H9 (cell line): ENCODE measurements at regions not wholly inside any gene's neighbourhood (a gene's known extent, or its start where the extent isn't known, plus 50 kb on each side); places are given as distances from the start of the nearest gene placed in this dataset.

ENCODE experiments used
- DNase-seq: peaks from one replicate; pipeline ENCODE4 v3.0.0-alpha.2; 2017
- H2AFZ ChIP-seq: one replicate; pipeline ENCODE4 v1.6.1; 2013; ENCODE audit warnings: mild to moderate bottlenecking, low read length, control low read depth, moderate library complexity
- H2AK5ac ChIP-seq: 2 replicates; pipeline ENCODE4 v1.6.1; 2013; ENCODE audit warnings: low read length, control low read depth, mixed read lengths; ENCODE audit not compliant: insufficient read length
- H2BK120ac ChIP-seq: one replicate; pipeline ENCODE4 v1.6.1; 2013; ENCODE audit warnings: low read depth, mild to moderate bottlenecking, low read length, control low read depth, inconsistent platforms; ENCODE audit not compliant: poor library complexity, severe bottlenecking
- H2BK12ac ChIP-seq: 2 replicates; pipeline ENCODE4 v1.6.1; 2013; ENCODE audit warnings: low read length, control low read depth, mixed read lengths, low read depth; ENCODE audit not compliant: insufficient read length
- H2BK15ac ChIP-seq: 2 replicates; pipeline ENCODE4 v1.6.1; 2013; ENCODE audit warnings: low read depth, low read length, control low read depth
- H2BK20ac ChIP-seq: one replicate; pipeline ENCODE4 v1.6.1; 2013; ENCODE audit warnings: low read depth, mild to moderate bottlenecking, low read length, control low read depth, inconsistent platforms; ENCODE audit not compliant: poor library complexity, severe bottlenecking
- H2BK5ac ChIP-seq: 2 replicates; pipeline ENCODE4 v1.6.1; 2013; ENCODE audit warnings: low read length, control low read depth, mixed read lengths; ENCODE audit not compliant: insufficient read length
- H3K14ac ChIP-seq: 2 replicates; pipeline ENCODE4 v1.6.1; 2013; ENCODE audit warnings: low read length, control low read depth; ENCODE audit not compliant: insufficient read depth
- H3K18ac ChIP-seq: 2 replicates; pipeline ENCODE4 v1.6.1; 2013; ENCODE audit warnings: low read depth, mild to moderate bottlenecking, mixed read lengths, low read length, control low read depth; ENCODE audit not compliant: insufficient read length
- H3K23ac ChIP-seq: 2 replicates; pipeline ENCODE4 v1.6.1; 2013; ENCODE audit warnings: low read length, control low read depth, mixed read lengths, low read depth; ENCODE audit not compliant: insufficient read length
- H3K23me2 ChIP-seq: 2 replicates; pipeline ENCODE4 v1.6.1; 2013; ENCODE audit warnings: low read depth, mild to moderate bottlenecking, mixed read lengths, low read length, control low read depth; ENCODE audit not compliant: insufficient read length, poor library complexity, severe bottlenecking
- H3K27ac ChIP-seq: 2 replicates; pipeline ENCODE4 v1.5.1; 2013; ENCODE audit warnings: low read length, control low read depth, mixed read lengths, low read depth; ENCODE audit not compliant: insufficient read length
- H3K27me3 ChIP-seq: 2 replicates; pipeline ENCODE4 v1.6.1; 2013; ENCODE audit warnings: low read length, control low read depth, inconsistent platforms; ENCODE audit not compliant: insufficient read depth
- H3K4ac ChIP-seq: 2 replicates; pipeline ENCODE4 v1.6.1; 2013; ENCODE audit warnings: low read depth, mild to moderate bottlenecking, control low read depth, inconsistent platforms, low read length, moderate library complexity
- H3K4me1 ChIP-seq: 2 replicates; pipeline ENCODE4 v1.6.1; 2013; ENCODE audit warnings: low read length, control low read depth, inconsistent platforms; ENCODE audit not compliant: insufficient read depth
- H3K4me2 ChIP-seq: 2 replicates; pipeline ENCODE4 v1.6.1; 2013; ENCODE audit warnings: low read length, control low read depth, mixed read lengths; ENCODE audit not compliant: insufficient read length, insufficient read depth
- H3K56ac ChIP-seq: 2 replicates; pipeline ENCODE4 v1.6.1; 2013; ENCODE audit warnings: low read depth, mild to moderate bottlenecking, mixed read lengths, low read length, control low read depth; ENCODE audit not compliant: insufficient read length
- H3K79me1 ChIP-seq: 2 replicates; pipeline ENCODE4 v1.6.1; 2013; ENCODE audit warnings: low read depth, mild to moderate bottlenecking, moderate library complexity, low read length, control low read depth, inconsistent platforms; ENCODE audit not compliant: insufficient read depth, poor library complexity, severe bottlenecking
- H3K79me2 ChIP-seq: 2 replicates; pipeline ENCODE4 v1.6.1; 2013; ENCODE audit warnings: low read length, control low read depth, inconsistent platforms; ENCODE audit not compliant: insufficient read depth
- H3K9ac ChIP-seq: 2 replicates; pipeline ENCODE4 v1.6.1; 2013; ENCODE audit warnings: low read length, control low read depth, mixed read lengths; ENCODE audit not compliant: insufficient read length; ENCODE audit errors: extremely low read depth
- H3K9me3 ChIP-seq: one replicate; pipeline ENCODE4 v1.6.1; 2013; ENCODE audit warnings: low read depth, low read length, inconsistent platforms; ENCODE audit not compliant: control insufficient read depth
- H3T11ph ChIP-seq: one replicate; pipeline ENCODE4 v1.6.1; 2013; ENCODE audit warnings: mild to moderate bottlenecking, low read length, control low read depth, inconsistent platforms
- H4K20me1 ChIP-seq: one replicate; pipeline ENCODE4 v1.6.1; 2013; ENCODE audit not compliant: control insufficient read depth, insufficient read length, insufficient read depth
- H4K5ac ChIP-seq: 2 replicates; pipeline ENCODE4 v1.6.1; 2013; ENCODE audit warnings: low read depth, mild to moderate bottlenecking, mixed read lengths, low read length, control low read depth; ENCODE audit not compliant: insufficient read length
- H4K8ac ChIP-seq: replicated peaks from 2 replicates; pipeline ENCODE4 v1.6.1; 2013; ENCODE audit warnings: low read length, control low read depth, mixed read lengths, low read depth; ENCODE audit not compliant: insufficient read length
- H4K91ac ChIP-seq: 2 replicates; pipeline ENCODE4 v1.6.1; 2013; ENCODE audit warnings: low read depth, mild to moderate bottlenecking, moderate library complexity, mixed read lengths, low read length, control low read depth; ENCODE audit not compliant: insufficient read length
- H3K27ac Mint-ChIP-seq, 3 experiments: 2 replicates in 2 of 3; 3 replicates in 1 of 3; pipeline ENCODE4 v1.8.0; 2020 to 2021; ENCODE audit warnings: mixed read lengths in 3 of 3, mild to moderate bottlenecking in 1 of 3, moderate library complexity in 1 of 3
- H3K27me3 Mint-ChIP-seq: 2 replicates; pipeline ENCODE4 v1.8.0; 2021; ENCODE audit warnings: low read depth, mild to moderate bottlenecking, moderate library complexity, mixed read lengths
- H3K36me3 Mint-ChIP-seq, 3 experiments: 2 replicates in 2 of 3; 3 replicates in 1 of 3; pipeline ENCODE4 v1.8.0; 2020 to 2021; ENCODE audit warnings: low read depth in 3 of 3, mixed read lengths in 3 of 3; ENCODE audit not compliant: insufficient read depth in 1 of 3
- H3K4me1 Mint-ChIP-seq, 2 experiments: 2 replicates each; pipeline ENCODE4 v1.8.0; 2020; ENCODE audit warnings: mixed read lengths in 2 of 2
- H3K4me3 Mint-ChIP-seq, 2 experiments: 2 replicates in 1 of 2; 3 replicates in 1 of 2; pipeline ENCODE4 v1.8.0; 2020 to 2021; ENCODE audit warnings: mild to moderate bottlenecking in 2 of 2, mixed read lengths in 2 of 2, moderate library complexity in 1 of 2
- H3K9me3 Mint-ChIP-seq, 2 experiments: 2 replicates in 1 of 2; 3 replicates in 1 of 2; pipeline ENCODE4 v1.8.0; 2020; ENCODE audit warnings: mild to moderate bottlenecking in 2 of 2, mixed read lengths in 2 of 2, moderate library complexity in 1 of 2
- WGBS: extraction: QIAGEN DNeasy Blood & Tissue Kit; methylation state at CpG from one replicate; pipeline ENCODE4 v1.1.7; 2013; ENCODE audit warnings: missing lambda C conversion rate, low lambda C conversion rate, mixed read lengths; ENCODE audit not compliant: insufficient read length; ENCODE audit errors: extremely low coverage; 5-methylcytosine and 5-hydroxymethylcytosine counted together
- TF ChIP-seq, protein P1 (sequence below): fragments of 200-600 bp; sonication (generic); conservative IDR thresholded peaks from 3 replicates; pipeline ENCODE4 v1.8.0; 2021; ENCODE audit warnings: antibody characterized with exemption, mild to moderate bottlenecking

DNA sequence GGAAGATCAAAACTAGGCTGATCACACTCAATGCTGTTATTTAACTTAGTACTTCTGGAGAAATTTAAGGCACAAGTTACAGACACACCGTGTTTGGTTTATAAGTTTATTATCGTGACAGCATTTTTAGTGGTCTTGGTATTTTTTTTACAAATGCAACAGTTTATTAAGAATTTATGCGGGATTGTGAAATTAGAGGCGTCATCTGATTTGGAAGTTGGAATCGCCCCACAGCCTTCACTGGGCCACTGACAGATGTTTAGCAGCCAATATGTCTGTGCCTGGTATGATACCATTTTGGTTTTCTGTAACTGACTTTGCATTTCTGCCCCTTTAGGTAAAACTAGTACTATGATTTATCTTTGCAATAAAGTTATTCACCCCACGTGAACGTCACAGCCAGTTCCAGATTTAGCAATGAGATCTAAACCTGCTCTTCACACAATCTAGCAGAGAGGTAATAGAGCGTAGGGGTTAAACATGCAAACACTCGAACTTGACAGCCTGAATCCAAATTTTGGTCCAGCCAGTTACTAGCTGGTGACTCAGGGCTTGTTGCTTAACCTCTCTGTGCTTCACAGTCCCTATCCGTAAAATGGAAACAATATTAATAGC lies 73.2 kb upstream of the SSTR1 start:
- Histone ChIP-seq H3K27ac (no peak overlapping the region), H3K23me2 (no peaks in the 10 kb centered on the region), H3K14ac (no peak overlapping the region), H2AK5ac (no peak overlapping the region), H3K4me1 (no peaks in the 10 kb centered on the region), H2BK15ac (no peak overlapping the region), H3K56ac (no peak overlapping the region), H3T11ph (no peak overlapping the region), H3K9ac (no peak overlapping the region), H4K91ac (no peak overlapping the region), H3K9me3 (no peaks in the 10 kb centered on the region), H2BK5ac (no peak overlapping the region), H3K23ac (no peak overlapping the region), H2BK12ac (no peak overlapping the region), H3K79me1 (no peaks in the 10 kb centered on the region), H3K27me3 (no peaks in the 10 kb centered on the region), H4K5ac (no peak overlapping the region), H2AFZ (no peak overlapping the region), H2BK120ac (no peak overlapping the region), H3K4me2 (no peak overlapping the region), H3K4ac (no peak overlapping the region), H3K18ac (no peak overlapping the region), H2BK20ac (no peak overlapping the region), H3K79me2 (no peaks in the 10 kb centered on the region), H4K20me1 (no peaks in the 10 kb centered on the region), H4K8ac (no peak overlapping the region)
- DNase-seq: no peak
- 0 out of 5 replicates have a peak, but pooled peaks cover 0 to 2% of the 10 kb centered on the region in 2 experiments for H3K9me3 Mint-ChIP-seq
- TF ChIP-seq, protein P1, sequence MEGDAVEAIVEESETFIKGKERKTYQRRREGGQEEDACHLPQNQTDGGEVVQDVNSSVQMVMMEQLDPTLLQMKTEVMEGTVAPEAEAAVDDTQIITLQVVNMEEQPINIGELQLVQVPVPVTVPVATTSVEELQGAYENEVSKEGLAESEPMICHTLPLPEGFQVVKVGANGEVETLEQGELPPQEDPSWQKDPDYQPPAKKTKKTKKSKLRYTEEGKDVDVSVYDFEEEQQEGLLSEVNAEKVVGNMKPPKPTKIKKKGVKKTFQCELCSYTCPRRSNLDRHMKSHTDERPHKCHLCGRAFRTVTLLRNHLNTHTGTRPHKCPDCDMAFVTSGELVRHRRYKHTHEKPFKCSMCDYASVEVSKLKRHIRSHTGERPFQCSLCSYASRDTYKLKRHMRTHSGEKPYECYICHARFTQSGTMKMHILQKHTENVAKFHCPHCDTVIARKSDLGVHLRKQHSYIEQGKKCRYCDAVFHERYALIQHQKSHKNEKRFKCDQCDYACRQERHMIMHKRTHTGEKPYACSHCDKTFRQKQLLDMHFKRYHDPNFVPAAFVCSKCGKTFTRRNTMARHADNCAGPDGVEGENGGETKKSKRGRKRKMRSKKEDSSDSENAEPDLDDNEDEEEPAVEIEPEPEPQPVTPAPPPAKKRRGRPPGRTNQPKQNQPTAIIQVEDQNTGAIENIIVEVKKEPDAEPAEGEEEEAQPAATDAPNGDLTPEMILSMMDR: no peak
- H3K36me3 Mint-ChIP-seq: no peaks in the 10 kb centered on the region
- no peak overlapping the region for H3K4me3 Mint-ChIP-seq
- H3K4me1 Mint-ChIP-seq: peaks cover 2 to 12% of the 10 kb centered on the region in 2 experiments; a peak in 1 of 4 replicates
- no peak overlapping the region for H3K27ac Mint-ChIP-seq
- H3K27me3 Mint-ChIP-seq: no peaks in the 10 kb centered on the region; the same call in 1 of the 2 replicates
- no CpG with 5 or more reads among the region's 10 CpGs for WGBS
